ENCODE measurements at regions not wholly inside any gene's neighbourhood (a gene's known extent, or its start where the extent isn't known, plus 50 kb on each side); places are given as distances from the start of the nearest gene placed in this dataset.
"Not testable (repeated sequence)": the region's sequence is repeated elsewhere in the genome, so short reads cannot be mapped to it uniquely, and the experiment has no call there.

DNA sequence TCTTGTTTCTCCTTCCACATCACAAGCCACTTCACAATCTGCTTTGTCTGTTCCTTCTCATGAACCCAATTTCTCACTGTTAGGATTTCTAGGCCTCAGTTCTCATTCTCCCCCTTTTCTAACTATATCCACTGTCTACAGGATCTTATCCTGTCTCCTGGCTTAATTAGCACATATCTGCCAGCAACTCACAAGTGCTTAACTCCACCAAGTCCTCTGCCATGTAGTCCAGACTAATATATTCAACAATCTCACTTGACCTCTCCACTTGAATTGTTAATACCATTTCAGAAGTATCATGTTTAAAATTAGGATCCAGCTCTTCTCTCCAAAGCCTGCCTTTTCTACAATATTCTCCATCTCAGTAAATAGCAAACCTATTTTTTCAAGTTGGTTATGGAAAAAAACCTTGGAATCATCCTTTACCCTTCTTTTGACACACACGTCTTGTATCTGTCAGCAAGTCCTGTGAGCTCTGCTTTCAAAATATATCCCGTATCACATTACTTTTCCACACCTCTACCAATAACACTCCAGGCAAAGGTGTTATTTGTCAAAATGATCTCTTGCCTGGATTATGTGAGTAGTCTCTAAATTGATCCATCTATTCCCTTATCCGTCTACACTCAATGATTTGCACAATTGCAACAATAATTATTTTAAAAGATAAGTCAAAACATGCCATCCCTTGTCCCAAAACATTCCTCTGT is 127.2 kb upstream of the SLIT2 start:
- in situ Hi-C loops (cut with MboI; ENCODE audit: low sequenced_read_pairs) = no loop called here

GRCh38 chr4:20122198-20122988 is 129.3 kb upstream of the SLIT2 start:
- in situ Hi-C loops (cut with MboI; ENCODE audit: low sequenced_read_pairs) = no loop called here

DNA sequence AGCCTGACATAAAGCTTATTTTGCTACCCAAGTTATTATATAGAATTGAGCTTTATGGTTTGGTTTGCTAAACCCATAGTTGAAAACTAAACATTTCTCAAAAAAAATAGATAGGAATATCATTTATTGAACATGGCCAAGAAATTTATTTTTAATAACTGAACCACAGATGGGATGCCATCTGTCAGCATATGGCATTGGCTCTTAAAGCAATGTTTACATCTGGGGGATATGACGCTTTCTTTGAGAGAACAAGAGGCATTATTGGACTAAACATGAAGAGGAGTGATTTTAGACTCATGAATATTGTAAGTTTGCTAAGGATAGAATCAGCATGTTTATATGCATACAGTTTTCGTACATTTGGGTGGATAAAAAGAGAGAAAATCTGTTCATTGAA is 132.6 kb upstream of the SLIT2 start:
- in situ Hi-C loops (cut with MboI; ENCODE audit: low sequenced_read_pairs) = no loop called here

- in situ Hi-C loops (cut with MboI; ENCODE audit: low sequenced_read_pairs) = no loop called here
Observed at GRCh38 chr4:20109391-20109790, 142.3 kb upstream of the SLIT2 start.

- in situ Hi-C loops (cut with MboI; ENCODE audit: low sequenced_read_pairs) = no loop called here
Observed at GRCh38 chr4:20106921-20107320, 144.8 kb upstream of the SLIT2 start.

GRCh38 chr4:20101831-20102230 is 149.9 kb upstream of the SLIT2 start:
- in situ Hi-C loops (cut with MboI; ENCODE audit: low sequenced_read_pairs) = no loop called here

GRCh38 chr4:20096911-20097310 is 154.8 kb upstream of the SLIT2 start:
- in situ Hi-C loops (cut with MboI; ENCODE audit: low sequenced_read_pairs) = no loop called here

DNA sequence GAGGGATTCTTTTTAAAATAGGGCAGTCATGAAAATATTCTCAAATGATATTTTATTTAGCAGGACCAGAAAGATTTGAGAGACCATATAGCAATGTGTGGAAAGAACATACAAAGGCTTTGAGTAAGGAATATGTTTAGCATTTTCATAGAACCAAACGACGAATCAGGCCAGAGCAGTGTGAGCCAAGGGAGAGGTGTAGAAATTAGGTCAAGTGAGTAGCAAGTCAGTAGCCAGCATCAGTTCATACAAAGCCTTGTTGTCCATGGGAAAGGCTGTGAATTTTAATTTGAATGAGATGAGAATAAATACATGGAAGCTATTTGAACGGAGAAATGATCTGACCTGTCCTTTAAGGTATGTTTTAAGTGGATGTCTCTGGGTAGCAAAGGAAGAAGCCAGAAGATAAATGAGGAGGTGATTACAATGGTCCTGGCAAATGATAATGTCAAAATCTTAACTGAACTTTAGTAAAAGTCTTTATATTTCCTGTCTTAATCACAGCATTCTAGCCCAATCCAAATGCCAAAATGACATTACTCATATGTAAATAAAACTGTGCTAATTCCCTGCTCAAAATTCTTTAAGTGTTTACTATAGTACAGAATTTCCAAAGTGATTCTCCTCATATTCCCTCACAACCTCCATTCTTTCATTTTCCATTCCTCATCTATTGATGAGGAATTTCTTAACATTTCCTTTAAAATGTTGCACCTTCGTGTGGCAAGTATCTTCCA is 155.7 kb upstream of the SLIT2 start:
- in situ Hi-C loops (cut with MboI; ENCODE audit: low sequenced_read_pairs) = no loop called here

DNA sequence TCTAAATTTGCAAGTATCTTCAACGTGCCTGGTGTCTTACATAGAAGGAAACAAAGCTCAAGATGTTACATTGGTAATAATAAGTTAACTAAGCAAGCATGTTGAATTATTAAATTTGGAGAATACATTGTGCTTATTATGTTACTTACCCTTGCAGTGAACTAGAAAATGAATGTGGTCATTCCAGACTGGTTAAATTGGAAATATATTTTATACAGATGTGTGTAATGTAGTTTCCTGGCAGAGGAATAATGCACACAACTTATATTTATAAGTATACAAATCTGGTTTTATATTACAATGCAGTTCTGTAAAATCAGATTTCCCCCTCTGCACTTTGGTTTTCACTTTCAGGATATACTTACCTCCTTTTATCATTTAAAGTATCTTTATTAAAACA is 159.9 kb upstream of the SLIT2 start:
- in situ Hi-C loops (cut with MboI; ENCODE audit: low sequenced_read_pairs) = no loop called here

DNA sequence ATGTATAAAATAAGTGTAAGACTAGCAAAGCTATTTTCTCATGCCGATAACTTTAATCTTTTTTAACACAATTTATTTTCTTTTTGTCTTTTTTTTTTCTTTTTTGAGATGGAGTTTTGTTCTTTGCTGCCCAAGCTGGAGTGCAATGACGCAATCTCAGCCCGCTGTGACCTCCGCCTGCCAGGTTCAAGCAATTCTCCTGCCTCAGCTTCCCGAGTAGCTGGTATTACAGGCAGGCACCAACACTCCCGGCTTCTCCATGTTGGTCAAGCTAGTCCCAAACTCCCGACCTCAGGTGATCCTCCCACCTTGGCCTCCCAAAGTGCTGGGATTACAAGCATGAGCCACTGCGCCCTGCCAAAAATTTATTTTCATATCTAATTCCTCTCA is 164.2 kb upstream of the SLIT2 start:
- in situ Hi-C loops (cut with MboI; ENCODE audit: low sequenced_read_pairs) = no loop called here

GRCh38 chr4:20086799-20087521 is 164.7 kb upstream of the SLIT2 start:
- in situ Hi-C loops (cut with MboI; ENCODE audit: low sequenced_read_pairs) = no loop called here

- in situ Hi-C loops (cut with MboI; ENCODE audit: low sequenced_read_pairs) = no loop called here
Observed at GRCh38 chr4:20086067-20086798, 165.5 kb upstream of the SLIT2 start.

GRCh38 chr4:20085653-20086052 is 166.1 kb upstream of the SLIT2 start:
- in situ Hi-C loops (cut with MboI; ENCODE audit: low sequenced_read_pairs) = no loop called here

- in situ Hi-C loops (cut with MboI; ENCODE audit: low sequenced_read_pairs) = no loop called here
Observed at GRCh38 chr4:20085156-20085555, 166.5 kb upstream of the SLIT2 start.

DNA sequence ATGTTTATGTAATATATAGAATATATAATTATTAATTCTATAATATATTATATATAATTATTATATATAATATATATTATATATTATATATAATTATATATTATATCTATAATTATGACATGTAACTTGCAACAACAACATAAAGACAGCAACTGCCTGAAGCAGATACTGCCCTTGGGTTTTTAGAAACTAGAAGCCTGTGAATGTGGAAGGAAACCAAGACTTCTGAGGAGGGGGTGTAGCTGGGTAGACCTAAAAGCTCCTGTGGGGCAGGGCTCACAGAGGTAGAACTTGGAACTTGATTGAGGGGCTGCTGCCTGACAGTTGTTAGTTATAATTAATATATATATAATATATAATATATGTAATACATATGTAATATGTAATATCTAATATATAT is 167.2 kb upstream of the SLIT2 start:
- in situ Hi-C loops (cut with MboI; ENCODE audit: low sequenced_read_pairs) = no loop called here

DNA sequence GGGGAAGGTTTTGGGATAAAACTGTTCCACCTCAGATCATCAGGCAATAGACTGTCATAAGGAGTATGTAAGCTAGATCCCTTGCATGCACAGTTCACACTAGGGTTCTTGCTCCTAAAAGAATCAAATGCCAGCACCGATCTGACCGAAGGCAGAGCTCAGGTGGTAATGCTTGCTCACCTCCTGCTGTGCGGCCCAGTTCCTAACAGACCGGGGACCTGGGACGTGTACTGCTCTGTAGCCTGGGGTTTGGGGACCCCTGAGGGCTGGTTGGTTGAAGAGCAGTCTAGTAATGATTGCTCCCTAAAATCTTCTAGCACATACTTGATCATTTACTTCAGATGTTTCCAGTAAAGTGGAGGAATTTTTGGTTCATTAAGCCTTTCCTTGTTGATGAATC is 173.1 kb upstream of the SLIT2 start:
- in situ Hi-C loops (cut with MboI; ENCODE audit: low sequenced_read_pairs) = no loop called here

DNA sequence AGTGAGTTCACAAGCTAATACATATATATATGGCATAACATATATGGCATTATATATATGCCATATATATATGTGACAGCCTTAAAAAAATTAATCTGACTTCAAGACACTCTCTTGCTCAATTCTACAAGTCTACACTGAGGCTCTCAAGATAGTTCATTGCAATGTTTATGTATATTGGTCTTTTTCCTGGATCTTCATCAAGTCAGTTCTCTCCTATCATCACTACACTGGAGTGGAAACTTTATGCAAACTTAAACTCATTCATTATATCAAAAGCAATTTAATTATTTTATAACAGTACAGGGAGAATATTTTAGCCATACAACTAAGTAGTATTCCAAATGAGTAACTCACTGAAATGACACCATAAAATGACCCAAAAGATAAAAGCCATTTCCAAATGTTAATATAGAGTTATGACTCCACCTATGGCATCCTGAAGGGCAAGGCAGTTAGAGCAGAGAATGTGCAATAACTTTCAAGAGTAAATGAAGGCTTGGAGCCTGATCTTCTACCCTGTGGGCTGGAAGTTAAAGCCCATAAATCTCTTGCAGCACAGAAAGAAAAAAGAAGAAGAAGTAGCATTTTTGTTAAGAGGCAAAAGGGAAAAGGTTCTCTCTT is 176.3 kb upstream of the SLIT2 start:
- in situ Hi-C loops (cut with MboI; ENCODE audit: low sequenced_read_pairs) = no loop called here

- in situ Hi-C loops (cut with MboI; ENCODE audit: low sequenced_read_pairs) = no loop called here
Observed at GRCh38 chr4:20074450-20074849, 177.3 kb upstream of the SLIT2 start.

- in situ Hi-C loops (cut with MboI; ENCODE audit: low sequenced_read_pairs) = no loop called here
Observed at GRCh38 chr4:20065952-20066351, 185.8 kb upstream of the SLIT2 start.

- in situ Hi-C loops (cut with MboI; ENCODE audit: low sequenced_read_pairs) = not testable (repeated sequence)
Observed at GRCh38 chr4:20062857-20063256, 188.8 kb upstream of the SLIT2 start.

Data from HL-60/S4 treated with retinoic acid at 250 ng/mL for 4 days and 3 days (cell line).